PC-3 (cell line): ENCODE measurements at regions not wholly inside any gene's neighbourhood (a gene's known extent, or its start where the extent isn't known, plus 50 kb on each side); places are given as distances from the start of the nearest gene placed in this dataset.

Experiments
- ATAC-seq: fragments of 200-7000 bp; cut with Tn5 transposase; 2 replicates; pipeline ENCODE4 v1.9.1; 2020; ENCODE audit warnings: mild to moderate bottlenecking, moderate library complexity
- BruUV-seq: library from RNA; stranded (reverse); fragments of 400-500 nt; replicated peaks from 2 replicates; lab custom pipeline; 2021; lab: Mats Ljungman, UMichigan
- CTCF ChIA-PET: fragments of 300-600 bp; sonication (Branson Sonifier 250); formaldehyde crosslinking; loops from one replicate; lab custom pipeline; 2022; ENCODE audit warnings: antibody characterized with exemption; lab: Charles Lee
- POLR2A ChIA-PET: fragments of 300-600 bp; sonication (Branson Sonifier 250); formaldehyde crosslinking; loops from one replicate; lab custom pipeline; 2022; ENCODE audit warnings: antibody characterized with exemption; ENCODE audit not compliant: unreplicated experiment; lab: Charles Lee
- DNase-seq: peaks from one replicate; pipeline ENCODE4 v3.0.0-alpha.2; 2015
- H2AFZ ChIP-seq: fragments of 300-600 bp; sonication (generic); 2 replicates; pipeline ENCODE4 v1.6.0; 2016; ENCODE audit warnings: antibody characterized with exemption, low read length
- H3F3A ChIP-seq: fragments of 300-600 bp; sonication (generic); one replicate; pipeline ENCODE4 v1.6.0; 2017; ENCODE audit warnings: antibody characterized with exemption, low read length, control low read depth, mild to moderate bottlenecking; ENCODE audit not compliant: unreplicated experiment
- H3K27ac ChIP-seq: fragments of 300-600 bp; sonication (generic); 2 replicates; pipeline ENCODE4 v1.5.1; 2016; ENCODE audit warnings: mild to moderate bottlenecking, low read length
- H3K27me3 ChIP-seq: fragments of 300-600 bp; sonication (generic); 2 replicates; pipeline ENCODE4 v1.6.1; 2016; ENCODE audit warnings: low read length, mixed read lengths
- H3K36me3 ChIP-seq: fragments of 300-600 bp; sonication (generic); 2 replicates; pipeline ENCODE4 v1.6.1; 2016; ENCODE audit warnings: low read depth, mixed run types, low read length, mixed read lengths
- H3K4me1 ChIP-seq: fragments of 300-600 bp; sonication (generic); 2 replicates; pipeline ENCODE4 v1.5.1; 2016; ENCODE audit warnings: low read length; ENCODE audit not compliant: insufficient read depth
- H3K4me2 ChIP-seq: fragments of 300-600 bp; sonication (generic); 2 replicates; pipeline ENCODE4 v1.6.0; 2016; ENCODE audit warnings: low read length
- H3K4me3 ChIP-seq: fragments of 300-600 bp; sonication (generic); 2 replicates; pipeline ENCODE4 v1.5.1; 2016; ENCODE audit warnings: mild to moderate bottlenecking, low read length, mixed read lengths
- H3K79me2 ChIP-seq: fragments of 300-600 bp; sonication (generic); 2 replicates; pipeline ENCODE4 v1.6.1; 2017; ENCODE audit warnings: low read length, mixed read lengths
- H3K9ac ChIP-seq: fragments of 300-600 bp; sonication (generic); 2 replicates; pipeline ENCODE4 v1.6.0; 2016; ENCODE audit warnings: mild to moderate bottlenecking, low read length
- H3K9me2 ChIP-seq: fragments of 300-600 bp; sonication (generic); replicated peaks from 2 replicates; pipeline ENCODE4 v1.6.1; 2016; ENCODE audit warnings: mixed run types, low read length, mixed read lengths
- H3K9me3 ChIP-seq: fragments of 300-600 bp; sonication (generic); 2 replicates; pipeline ENCODE4 v1.6.1; 2016; ENCODE audit warnings: low read length, mixed read lengths
- H4K20me1 ChIP-seq: fragments of 300-600 bp; sonication (generic); 2 replicates; pipeline ENCODE4 v1.6.1; 2016; ENCODE audit warnings: low read length, mixed read lengths
- CTCF ChIP-seq: fragments of 300-600 bp; sonication (generic); conservative IDR thresholded peaks from 2 replicates; pipeline ENCODE4 v1.5.1; 2017; ENCODE audit warnings: antibody characterized with exemption, low read depth, mild to moderate bottlenecking, low read length
- EZH2 ChIP-seq: fragments of 300-600 bp; sonication (generic); IDR thresholded peaks from one replicate; pipeline ENCODE4 v1.6.1; 2017; ENCODE audit warnings: antibody characterized with exemption, mild to moderate bottlenecking, low read length; ENCODE audit not compliant: unreplicated experiment
- EZH2phosphoT487 ChIP-seq: fragments of 300-600 bp; sonication (generic); IDR thresholded peaks from 2 replicates; pipeline ENCODE4 v1.6.1; 2018; ENCODE audit warnings: mild to moderate bottlenecking, antibody characterized with exemption, low read length, borderline replicate concordance
- intact Hi-C: fragments of 100-400 bp; cut with micrococcal nuclease; formaldehyde crosslinking; loops from 2 replicates; pipeline ENCODE4 v1.9.0; 2023

DNA sequence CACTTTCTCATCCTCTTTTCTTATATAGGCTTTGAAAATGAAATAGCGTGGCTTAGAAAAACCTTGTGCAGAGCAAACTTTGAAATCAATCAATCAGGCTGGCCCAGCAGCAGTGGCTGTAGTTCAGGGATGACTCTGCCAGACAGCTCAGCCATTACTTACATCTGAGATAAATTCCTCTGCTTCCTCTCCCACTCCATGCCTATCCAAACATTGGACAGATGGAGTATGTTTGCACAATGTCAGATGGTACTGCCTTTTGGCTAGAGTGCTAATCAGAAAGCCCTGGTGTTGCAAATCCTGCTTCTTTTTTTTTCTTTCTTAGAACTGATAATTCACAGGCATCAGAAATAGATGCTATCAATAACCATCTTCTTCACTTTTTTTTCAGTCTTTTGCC is 1065.1 kb downstream of the AGBL1 start:
- BruUV-seq = no TSS peak
- ATAC-seq = no peak
- Histone ChIP-seq H3K4me3 (no peak overlapping the region), H3K9me3 (peaks cover 12% of the 10 kb centered on the region; the same call in 1 of the 2 replicates), H3K79me2 (no peaks in the 10 kb centered on the region), H3K9ac (no peak overlapping the region), H3K36me3 (no peaks in the 10 kb centered on the region), H4K20me1 (no peaks in the 10 kb centered on the region), H3K4me2 (no peak overlapping the region), H3K9me2 (no peaks in the 10 kb centered on the region), H3K27ac (no peak overlapping the region), H3K4me1 (no peaks in the 10 kb centered on the region; the same call in 1 of the 2 replicates), H3F3A (no peaks in the 10 kb centered on the region), H3K27me3 (no peaks in the 10 kb centered on the region), H2AFZ (no peak overlapping the region)
- ChIA-PET CTCF (no interaction called here), POLR2A (no interaction called here)
- intact Hi-C loops = no loop called here
- DNase-seq = peak; percentile 38
- TF ChIP-seq EZH2phosphoT487 = no peak
- TF ChIP-seq CTCF = no peak
- no peak for TF ChIP-seq EZH2

DNA sequence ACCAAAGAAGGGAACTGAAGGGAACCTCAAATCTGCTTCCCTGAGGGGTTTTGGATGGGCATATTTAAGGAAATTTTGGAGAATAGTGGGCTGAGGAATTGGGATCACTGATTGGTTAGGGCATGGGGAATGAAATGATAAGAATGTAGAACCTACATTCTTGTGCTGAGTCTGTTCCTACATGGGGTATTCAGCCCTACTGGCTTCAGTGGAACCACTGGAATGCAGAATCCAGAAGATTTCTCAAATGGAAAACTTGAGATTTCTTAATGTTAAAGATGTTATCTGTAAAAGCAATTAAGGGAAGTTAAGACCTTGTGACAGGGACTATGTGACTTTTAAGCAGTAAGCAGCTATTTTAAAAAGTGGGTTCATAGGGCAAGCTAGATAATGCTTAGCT is 1062.4 kb downstream of the AGBL1 start:
- ChIA-PET CTCF (no interaction called here), POLR2A (interaction anchor here (0.7 kb wide), 1 partner anchor 1277 kb away, joined by 3 read pairs; no protein-coding TSS in a partner anchor)
- H3K36me3 ChIP-seq = no peaks in the 10 kb centered on the region
- no peaks in the 10 kb centered on the region for H4K20me1 ChIP-seq
- H3K27me3 ChIP-seq = no peaks in the 10 kb centered on the region
- H3K4me3 ChIP-seq = no peak overlapping the region
- no TSS peak for BruUV-seq
- no peaks in the 10 kb centered on the region; the same call in 1 of the 2 replicates for H3K4me1 ChIP-seq
- ATAC-seq (no peak), DNase-seq (no peak)
- intact Hi-C loops = no loop called here
- no peak overlapping the region for H2AFZ ChIP-seq
- no peaks in the 10 kb centered on the region for H3K9me2 ChIP-seq
- H3K9me3 ChIP-seq = peaks cover 12% of the 10 kb centered on the region; the same call in 1 of the 2 replicates
- no peaks in the 10 kb centered on the region for H3K79me2 ChIP-seq
- no peaks in the 10 kb centered on the region for H3F3A ChIP-seq
- H3K4me2 ChIP-seq = no peak overlapping the region
- no peak overlapping the region for H3K9ac ChIP-seq
- TF ChIP-seq EZH2 (no peak), CTCF (no peak), EZH2phosphoT487 (no peak)
- no peak overlapping the region for H3K27ac ChIP-seq

DNA sequence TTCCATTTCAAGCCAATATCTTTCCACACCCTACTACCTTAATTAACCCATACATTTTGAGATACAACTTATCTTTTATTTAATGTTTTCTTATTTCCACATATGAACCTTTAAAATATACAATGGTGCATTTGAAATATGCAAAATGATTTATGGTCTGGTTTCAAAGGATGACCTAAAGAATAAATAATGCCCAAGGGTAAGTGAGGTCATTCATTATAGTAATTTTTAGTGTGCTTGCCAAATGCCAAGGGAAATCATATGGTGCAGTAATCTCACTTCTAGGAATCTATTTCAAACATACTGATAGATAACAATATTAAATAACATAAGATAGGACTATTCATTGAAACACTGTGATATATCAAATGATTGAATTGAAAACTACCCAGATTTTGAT is 1055.4 kb downstream of the AGBL1 start:
- CTCF ChIA-PET = no interaction called here
- BruUV-seq = no TSS peak
- no peak for ATAC-seq

More for the DNA sequence above, 1055.4 kb downstream of the AGBL1 start:
- Histone ChIP-seq H3F3A (no peaks in the 10 kb centered on the region), H3K4me2 (no peak overlapping the region), H3K4me1 (0 out of 2 replicates have a peak, but pooled peaks cover 4% of the 10 kb centered on the region), H3K9ac (no peak overlapping the region), H3K27ac (no peak overlapping the region), H3K9me3 (no peaks in the 10 kb centered on the region), H3K9me2 (no peaks in the 10 kb centered on the region), H4K20me1 (no peaks in the 10 kb centered on the region), H2AFZ (no peak overlapping the region), H3K36me3 (no peaks in the 10 kb centered on the region), H3K27me3 (no peaks in the 10 kb centered on the region), H3K79me2 (no peaks in the 10 kb centered on the region), H3K4me3 (no peak overlapping the region)
- TF ChIP-seq EZH2 = no peak
- no peak for TF ChIP-seq CTCF
- no peak for TF ChIP-seq EZH2phosphoT487
- intact Hi-C loops = no loop called here
- POLR2A ChIA-PET = no interaction called here
- no peak for DNase-seq
